Caco-2 (cell line): ENCODE measurements at regions not wholly inside any gene's neighbourhood (a gene's known extent, or its start where the extent isn't known, plus 50 kb on each side); places are given as distances from the start of the nearest gene placed in this dataset.
A peak's percentile ranks its signal among the peaks of the same experiment; 100 is the strongest.

ENCODE experiments used
- BruUV-seq: library from RNA; stranded (reverse); fragments of 400-500 nt; replicated peaks from 2 replicates; lab custom pipeline; 2021; lab: Mats Ljungman, UMichigan
- CTCF ChIA-PET: fragments of 300-600 bp; sonication (Branson Sonifier 250); formaldehyde crosslinking; loops from one replicate; lab custom pipeline; 2022; ENCODE audit warnings: antibody characterized with exemption; lab: Charles Lee
- POLR2A ChIA-PET: fragments of 300-600 bp; sonication (Branson Sonifier 250); formaldehyde crosslinking; loops from one replicate; lab custom pipeline; 2022; ENCODE audit warnings: antibody characterized with exemption; lab: Charles Lee
- DNase-seq, 2 experiments: peaks; one replicate each; pipeline versions ENCODE4 v3.0.0 to v3.0.0-alpha.2; 2020 to 2022
- H3K27me3 ChIP-seq: replicated peaks from 2 replicates; pipeline ENCODE4 v1.6.0; 2011; ENCODE audit warnings: low read length; ENCODE audit not compliant: control insufficient read depth, insufficient read depth
- H3K36me3 ChIP-seq: 2 replicates; pipeline ENCODE4 v1.5.1; 2011; ENCODE audit warnings: low read length; ENCODE audit not compliant: control insufficient read depth, insufficient read depth
- H3K4me1 ChIP-seq: fragments of 250-450 bp; sonication (Bioruptor Pico); 2 replicates; pipeline ENCODE4 v1.5.1; 2020; ENCODE audit warnings: mild to moderate bottlenecking
- H3K4me3 ChIP-seq: 2 replicates; pipeline ENCODE4 v1.5.1; 2011; ENCODE audit warnings: low read depth, mild to moderate bottlenecking, control low read depth, low read length
- H3K9me3 ChIP-seq: fragments of 250-450 bp; sonication (Bioruptor Pico); 2 replicates; pipeline ENCODE4 v1.5.1; 2020; ENCODE audit warnings: mild to moderate bottlenecking, moderate library complexity
- H3K27ac Mint-ChIP-seq: one replicate; pipeline ENCODE4 v1.8.0; 2022; ENCODE audit warnings: mixed read lengths; ENCODE audit not compliant: unreplicated experiment
- H3K27me3 Mint-ChIP-seq: one replicate; pipeline ENCODE4 v1.8.0; 2022; ENCODE audit warnings: mixed read lengths; ENCODE audit not compliant: insufficient read depth, unreplicated experiment
- H3K36me3 Mint-ChIP-seq: one replicate; pipeline ENCODE4 v1.8.0; 2022; ENCODE audit warnings: mild to moderate bottlenecking, mixed read lengths; ENCODE audit not compliant: insufficient read depth, unreplicated experiment
- H3K4me1 Mint-ChIP-seq: one replicate; pipeline ENCODE4 v1.8.0; 2022; ENCODE audit warnings: low read depth, mixed read lengths; ENCODE audit not compliant: unreplicated experiment
- H3K4me3 Mint-ChIP-seq: one replicate; pipeline ENCODE4 v1.8.0; 2022; ENCODE audit warnings: mild to moderate bottlenecking, moderate library complexity, mixed read lengths; ENCODE audit not compliant: unreplicated experiment
- H3K9me3 Mint-ChIP-seq: one replicate; pipeline ENCODE4 v1.8.0; 2022; ENCODE audit warnings: mixed read lengths; ENCODE audit not compliant: unreplicated experiment
- CTCF ChIP-seq, 2 experiments: fragments of 200-600 bp in 1 of 2; IDR thresholded peaks; 1 replicate in 1 of 2; 2 replicates in 1 of 2; pipeline versions ENCODE4 v1.5.1 to v1.8.0; 2011 to 2022; ENCODE audit warnings: antibody characterized with exemption in 1 of 2, control low read depth in 1 of 2, inconsistent platforms in 1 of 2, low read depth in 1 of 2, low read length in 1 of 2, mild to moderate bottlenecking in 1 of 2, moderate library complexity in 1 of 2; ENCODE audit not compliant: insufficient read depth in 1 of 2, severe bottlenecking in 1 of 2, unreplicated experiment in 1 of 2
- intact Hi-C: fragments of 100-400 bp; cut with micrococcal nuclease; formaldehyde crosslinking; loops from one replicate; pipeline ENCODE4 v1.10.0; 2022; ENCODE audit not compliant: unreplicated experiment

- H3K27me3 ChIP-seq: no peaks in the 10 kb centered on the region
- H3K36me3 ChIP-seq: no peaks in the 10 kb centered on the region
- intact Hi-C loops: loop anchor here (5.0 kb wide), 1 partner anchor 138 kb away; no protein-coding TSS in a partner anchor
- CTCF ChIA-PET: interaction anchor here (1.2 kb wide), 1 partner anchor 46 kb away, joined by 3 read pairs; no protein-coding TSS in a partner anchor
- Mint-ChIP-seq H3K4me1 (no peaks in the 10 kb centered on the region), H3K4me3 (no peak overlapping the region), H3K27me3 (no peaks in the 10 kb centered on the region), H3K9me3 (no peaks in the 10 kb centered on the region), H3K27ac (no peak overlapping the region), H3K36me3 (no peaks in the 10 kb centered on the region)
- H3K4me3 ChIP-seq: no peak overlapping the region
- POLR2A ChIA-PET: interaction anchor here (0.5 kb wide), 1 partner anchor 148 kb away, joined by 12 read pairs; no protein-coding TSS in a partner anchor
- no peaks in the 10 kb centered on the region for H3K4me1 ChIP-seq
- BruUV-seq: no TSS peak
- H3K9me3 ChIP-seq: no peaks in the 10 kb centered on the region
- peak in 1 of 2 experiments; percentile 43 for DNase-seq
- TF ChIP-seq CTCF (IDR thresholded peaks at IDR 0.05; ENCODE audit: insufficient read depth in 1 of 2, low read depth in 1 of 2, low read length in 1 of 2, severe bottlenecking in 1 of 2, unreplicated experiment in 1 of 2): peak in 1 of 2 experiments; percentile 15
Measured at GRCh38 chrX:40150503-40150902, 52.7 kb upstream of the BCOR start.

- TF ChIP-seq CTCF (IDR thresholded peaks at IDR 0.05; ENCODE audit: insufficient read depth in 1 of 2, low read depth in 1 of 2, low read length in 1 of 2, severe bottlenecking in 1 of 2, unreplicated experiment in 1 of 2): no peak
- H3K36me3 ChIP-seq: no peaks in the 10 kb centered on the region
- no TSS peak for BruUV-seq
- intact Hi-C loops: loop anchor here (5.0 kb wide), 1 partner anchor 137 kb away; no protein-coding TSS in a partner anchor
- no peaks in the 10 kb centered on the region for H3K27me3 Mint-ChIP-seq
- no peaks in the 10 kb centered on the region for H3K9me3 Mint-ChIP-seq
- peak overlapping the region; percentile 15 for H3K4me3 Mint-ChIP-seq
- DNase-seq: no peak
- H3K4me1 Mint-ChIP-seq: no peaks in the 10 kb centered on the region
- ChIA-PET POLR2A (no interaction called here), CTCF (interaction anchor here (1.2 kb wide), 1 partner anchor 45 kb away, joined by 3 read pairs; no protein-coding TSS in a partner anchor)
- no peaks in the 10 kb centered on the region for H3K9me3 ChIP-seq
- H3K27me3 ChIP-seq: no peaks in the 10 kb centered on the region
- H3K4me1 ChIP-seq: no peaks in the 10 kb centered on the region
- H3K36me3 Mint-ChIP-seq: no peaks in the 10 kb centered on the region
- no peak overlapping the region for H3K27ac Mint-ChIP-seq
- H3K4me3 ChIP-seq: no peak overlapping the region
Measured at GRCh38 chrX:40149286-40150175, 51.8 kb upstream of the BCOR start.

GRCh38 chrX:40148385-40149285 lies 50.9 kb upstream of the BCOR start:
- H3K4me1 ChIP-seq: no peaks in the 10 kb centered on the region
- Mint-ChIP-seq H3K9me3 (no peaks in the 10 kb centered on the region), H3K27ac (no peak overlapping the region), H3K4me1 (no peaks in the 10 kb centered on the region), H3K4me3 (peak overlapping the region; percentile 15), H3K27me3 (no peaks in the 10 kb centered on the region), H3K36me3 (no peaks in the 10 kb centered on the region)
- no peak for DNase-seq
- intact Hi-C loops: no loop called here
- no peaks in the 10 kb centered on the region for H3K27me3 ChIP-seq
- H3K9me3 ChIP-seq: no peaks in the 10 kb centered on the region
- BruUV-seq: no TSS peak
- CTCF ChIA-PET: no interaction called here
- POLR2A ChIA-PET: no interaction called here
- no peak for TF ChIP-seq CTCF (IDR thresholded peaks at IDR 0.05; ENCODE audit: insufficient read depth in 1 of 2, low read depth in 1 of 2, low read length in 1 of 2, severe bottlenecking in 1 of 2, unreplicated experiment in 1 of 2)
- H3K36me3 ChIP-seq: no peaks in the 10 kb centered on the region
- H3K4me3 ChIP-seq: no peak overlapping the region
